Astrocyte of the cerebellum (primary cell): ENCODE measurements at regions not wholly inside any gene's neighbourhood (a gene's known extent, or its start where the extent isn't known, plus 50 kb on each side); places are given as distances from the start of the nearest gene placed in this dataset.

Experiments used
- DNase-seq: peaks from one replicate; pipeline ENCODE4 v3.0.0-alpha.2; 2011; ENCODE audit warnings: low read depth
- H3K4me3 ChIP-seq: 2 replicates; pipeline ENCODE4 v1.5.1; 2011; ENCODE audit warnings: mild to moderate bottlenecking, low read depth, low read length, moderate library complexity
- in situ Hi-C: cut with HindIII; loops from 2 replicates; pipeline ENCODE4 v1.10.0; 2017; ENCODE audit warnings: low sequenced_read_pairs
- TF ChIP-seq, protein P1 (sequence below): IDR thresholded peaks from 2 replicates; pipeline ENCODE4 v1.5.1; 2012; ENCODE audit warnings: low read length, low read depth, moderate library complexity, mild to moderate bottlenecking; ENCODE audit errors: missing control alignments

DNA sequence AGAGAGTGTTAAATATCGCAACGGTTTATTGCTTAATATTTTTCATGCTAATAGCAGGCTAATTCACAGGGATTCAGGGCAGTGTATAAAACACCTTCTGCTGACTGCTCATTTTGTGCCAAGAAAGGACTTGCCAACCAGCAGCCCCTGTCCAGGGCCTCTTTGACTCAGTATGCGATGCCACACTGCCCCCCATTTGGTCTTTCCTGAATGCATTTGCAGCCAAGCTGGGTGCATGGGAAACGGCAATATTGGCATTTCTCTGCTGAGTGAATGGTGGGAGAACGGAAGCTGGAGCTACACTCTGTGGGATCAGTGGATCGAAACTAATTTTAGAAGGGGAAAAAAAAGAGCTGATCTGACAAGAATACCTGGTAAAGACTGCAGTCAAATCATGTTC, 152.9 kb upstream of the C16orf82 start:
- no peak overlapping the region for H3K4me3 ChIP-seq
- no peak for DNase-seq
- in situ Hi-C loops: no loop called here
- TF ChIP-seq, protein P1, sequence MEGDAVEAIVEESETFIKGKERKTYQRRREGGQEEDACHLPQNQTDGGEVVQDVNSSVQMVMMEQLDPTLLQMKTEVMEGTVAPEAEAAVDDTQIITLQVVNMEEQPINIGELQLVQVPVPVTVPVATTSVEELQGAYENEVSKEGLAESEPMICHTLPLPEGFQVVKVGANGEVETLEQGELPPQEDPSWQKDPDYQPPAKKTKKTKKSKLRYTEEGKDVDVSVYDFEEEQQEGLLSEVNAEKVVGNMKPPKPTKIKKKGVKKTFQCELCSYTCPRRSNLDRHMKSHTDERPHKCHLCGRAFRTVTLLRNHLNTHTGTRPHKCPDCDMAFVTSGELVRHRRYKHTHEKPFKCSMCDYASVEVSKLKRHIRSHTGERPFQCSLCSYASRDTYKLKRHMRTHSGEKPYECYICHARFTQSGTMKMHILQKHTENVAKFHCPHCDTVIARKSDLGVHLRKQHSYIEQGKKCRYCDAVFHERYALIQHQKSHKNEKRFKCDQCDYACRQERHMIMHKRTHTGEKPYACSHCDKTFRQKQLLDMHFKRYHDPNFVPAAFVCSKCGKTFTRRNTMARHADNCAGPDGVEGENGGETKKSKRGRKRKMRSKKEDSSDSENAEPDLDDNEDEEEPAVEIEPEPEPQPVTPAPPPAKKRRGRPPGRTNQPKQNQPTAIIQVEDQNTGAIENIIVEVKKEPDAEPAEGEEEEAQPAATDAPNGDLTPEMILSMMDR: no peak

DNA sequence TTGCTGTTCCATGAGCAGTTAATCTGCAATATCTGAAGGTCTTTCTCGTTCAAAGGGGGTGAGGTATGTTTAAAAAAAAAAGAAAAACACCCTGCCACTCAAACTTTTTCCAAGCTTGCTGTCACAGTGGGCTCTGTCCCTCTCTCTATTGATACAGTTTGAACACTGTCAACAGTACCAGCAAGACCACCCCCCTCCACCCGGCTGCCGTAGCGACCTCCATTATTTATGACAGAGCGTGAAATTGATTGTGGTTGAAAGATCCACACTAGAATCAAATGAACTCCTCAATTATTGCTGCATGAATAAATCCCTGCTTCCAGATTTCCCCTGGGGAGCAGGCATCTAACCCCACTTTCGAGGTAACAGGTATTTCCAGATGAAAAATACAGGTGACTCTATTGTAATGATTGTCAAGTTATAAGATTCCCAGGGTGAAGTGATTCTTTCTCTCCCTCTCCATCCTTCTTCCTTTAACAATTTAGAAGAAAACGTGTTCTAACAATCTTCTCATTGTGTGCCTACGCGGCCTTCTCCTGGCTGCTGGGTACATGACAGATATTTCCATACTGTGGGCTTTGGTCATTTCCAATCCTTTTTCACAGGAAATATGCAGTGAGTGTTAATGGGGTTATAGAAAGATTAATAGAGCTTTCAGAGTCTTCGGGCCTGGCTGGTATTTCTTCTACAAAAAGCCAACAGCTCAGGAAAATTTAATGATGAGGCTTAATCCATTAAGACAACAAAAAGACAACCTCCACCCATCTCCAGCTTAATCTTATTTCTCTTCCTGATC, 135.7 kb upstream of the C16orf82 start:
- no peak overlapping the region for H3K4me3 ChIP-seq
- DNase-seq: no peak
- in situ Hi-C loops: no loop called here
- TF ChIP-seq, protein P1: no peak

DNA sequence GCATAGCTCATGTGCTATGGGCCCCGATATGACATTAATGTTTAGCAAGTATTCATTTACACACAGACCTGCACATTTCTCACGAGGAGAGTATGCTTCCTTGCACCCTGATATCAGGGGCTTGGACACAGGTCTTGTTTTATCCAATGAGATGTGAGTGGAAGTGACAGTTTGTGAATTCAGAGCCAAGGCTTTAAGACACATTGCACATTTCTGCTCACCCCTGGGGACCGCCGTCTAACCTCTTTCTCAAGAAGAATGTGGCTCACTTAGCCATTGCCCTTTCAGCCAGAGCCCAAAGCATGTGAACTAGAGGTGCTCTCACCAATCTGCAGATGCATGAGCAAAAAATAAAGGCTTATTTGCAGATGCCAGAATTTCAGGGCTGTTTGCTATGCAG, 116.1 kb upstream of the C16orf82 start:
- no peak for DNase-seq
- H3K4me3 ChIP-seq: no peak overlapping the region
- TF ChIP-seq, protein P1: no peak
- in situ Hi-C loops: no loop called here

DNA sequence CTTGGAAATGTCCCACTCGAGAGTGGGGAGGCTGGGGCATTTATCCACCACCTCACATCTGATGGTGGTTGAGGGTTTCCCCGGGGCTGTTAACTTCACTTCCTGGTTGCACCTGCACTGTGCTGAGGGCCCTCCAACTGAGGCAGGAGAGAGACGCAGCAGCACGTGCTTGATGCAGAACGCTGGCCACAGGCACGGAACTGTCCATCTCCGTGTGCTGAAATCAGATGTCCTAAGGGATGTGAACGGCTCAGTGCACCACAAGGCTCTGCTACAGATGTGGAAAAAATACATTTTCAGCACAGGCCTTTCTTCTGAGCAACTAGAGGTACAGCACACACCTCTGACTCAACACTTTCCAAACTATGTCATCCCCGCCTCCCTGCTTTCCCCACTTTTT, 114.8 kb upstream of the C16orf82 start:
- H3K4me3 ChIP-seq: no peak overlapping the region
- DNase-seq: no peak
- TF ChIP-seq, protein P1: no peak
- in situ Hi-C loops: no loop called here

DNA sequence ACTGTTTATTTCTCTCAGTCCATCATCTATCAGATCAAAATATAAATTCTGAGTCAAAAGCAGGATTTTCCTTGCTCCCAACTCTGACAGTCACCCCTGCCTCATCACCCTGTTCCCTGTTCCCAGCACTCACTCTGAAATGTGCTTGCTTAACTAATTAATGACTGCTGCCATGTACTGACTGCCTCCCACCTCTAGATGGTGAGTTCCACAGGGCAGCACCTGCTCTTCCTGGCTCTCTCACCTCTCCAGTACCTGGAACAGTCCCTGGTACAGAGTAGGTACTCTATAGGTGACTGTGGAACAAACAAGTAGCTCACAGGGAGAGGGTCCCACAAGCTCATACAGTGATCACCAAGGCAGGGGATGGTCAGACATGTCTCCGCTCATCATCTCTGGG, 114.3 kb upstream of the C16orf82 start:
- DNase-seq: no peak
- TF ChIP-seq, protein P1: no peak
- no peak overlapping the region for H3K4me3 ChIP-seq
- in situ Hi-C loops: no loop called here

DNA sequence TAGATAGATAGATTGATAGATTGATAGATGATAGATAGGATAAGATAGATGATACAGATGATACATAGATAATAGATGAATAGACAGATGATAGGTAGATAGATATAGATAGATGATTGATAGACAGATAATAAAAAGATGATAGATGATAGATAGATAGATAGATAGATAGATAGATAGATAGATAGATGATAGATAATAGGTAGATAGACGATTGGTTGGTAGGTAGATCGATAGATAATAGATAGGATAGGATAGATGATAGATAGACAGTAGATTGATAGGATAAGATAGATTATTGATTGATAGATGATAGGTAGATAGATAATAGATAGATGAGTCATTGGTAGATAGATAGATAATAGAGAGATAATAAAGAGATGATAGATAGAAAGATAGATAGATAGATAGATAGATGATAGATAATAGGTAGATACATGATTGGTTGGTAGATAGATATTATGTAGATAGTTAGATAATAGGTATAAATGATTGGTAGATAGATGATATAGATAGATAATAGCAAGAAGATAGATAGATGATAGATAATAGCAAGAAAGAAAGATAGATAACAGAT, 109.4 kb upstream of the C16orf82 start:
- TF ChIP-seq, protein P1: no peak
- in situ Hi-C loops: no loop called here
- H3K4me3 ChIP-seq: no peak overlapping the region
- no peak for DNase-seq
